HG02678 (cell line): ENCODE measurements at regions not wholly inside any gene's neighbourhood (a gene's known extent, or its start where the extent isn't known, plus 50 kb on each side); places are given as distances from the start of the nearest gene placed in this dataset.
"Not testable (repeated sequence)": the region's sequence is repeated elsewhere in the genome, so short reads cannot be mapped to it uniquely, and the experiment has no call there.

Experiments
- ATAC-seq: cut with Tn5 transposase; IDR thresholded peaks from one replicate; pipeline ENCODE4 v1.9.1; 2021; ENCODE audit warnings: mild to moderate bottlenecking, moderate library complexity; ENCODE audit not compliant: unreplicated experiment

GRCh38 chr3:88283242-88283592 is 133.5 kb downstream of the C3orf38 start:
- no peak for ATAC-seq

DNA sequence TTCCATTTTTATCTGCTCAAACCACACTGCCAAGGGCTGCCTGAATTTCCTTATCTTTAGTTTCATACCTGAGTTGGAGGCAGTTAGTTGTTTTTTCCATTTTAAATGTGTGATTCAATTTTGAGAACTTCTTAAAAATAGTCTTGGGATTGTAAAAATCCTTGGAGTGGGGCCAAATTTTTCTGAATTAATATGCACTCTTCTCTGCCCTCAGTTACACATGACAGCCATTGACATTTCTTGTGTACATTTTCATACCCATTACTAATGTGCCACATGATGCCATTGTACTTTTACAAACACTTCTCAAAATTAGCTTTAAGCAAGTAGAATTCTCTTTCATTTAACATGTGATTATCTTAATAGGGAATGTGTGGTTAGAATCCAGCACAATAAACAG is 141.7 kb downstream of the C3orf38 start:
- ATAC-seq = no peak

GRCh38 chr3:88298189-88298588 is 148.4 kb downstream of the C3orf38 start:
- ATAC-seq = no peak

DNA sequence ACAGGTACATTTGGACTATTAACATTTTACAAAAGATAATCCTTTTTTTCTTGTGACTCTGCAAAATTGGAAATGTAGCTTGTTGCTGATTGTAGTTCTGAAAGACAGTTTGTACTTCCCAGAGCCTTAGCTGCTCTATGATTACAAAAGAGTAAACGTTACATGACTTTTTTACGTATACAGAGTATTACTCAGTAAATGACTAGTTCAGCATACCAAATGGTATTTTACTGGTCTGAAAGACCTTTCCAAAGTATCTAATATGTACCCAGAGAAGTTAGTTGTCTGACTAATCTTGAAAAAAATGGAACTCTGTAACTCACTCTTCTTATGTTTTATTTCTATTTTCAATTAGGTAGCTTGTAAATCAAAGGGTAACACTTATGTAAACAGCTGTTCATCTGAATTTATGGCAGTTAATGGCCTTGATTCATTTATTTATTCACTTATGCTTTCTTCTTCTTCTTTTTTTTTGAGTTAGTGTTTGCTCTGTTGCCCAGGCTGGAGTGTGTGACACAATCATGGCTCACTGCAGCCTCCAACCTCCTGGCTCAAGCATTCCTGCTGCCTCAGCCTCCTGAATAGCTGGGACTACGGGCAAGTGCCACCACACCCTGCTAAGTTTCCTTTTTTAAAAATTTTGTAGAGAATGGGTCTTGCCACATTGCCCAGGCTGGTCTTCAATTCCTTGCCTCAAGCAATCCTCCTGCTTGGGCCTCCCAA is 151.7 kb downstream of the C3orf38 start:
- no peak for ATAC-seq

- no peak for ATAC-seq
Observed at GRCh38 chr3:88301996-88302393, 152.2 kb downstream of the C3orf38 start.

GRCh38 chr3:88303331-88303904 is 153.7 kb downstream of the C3orf38 start:
- ATAC-seq = not testable (repeated sequence)

GRCh38 chr3:88307666-88308065 is 157.9 kb downstream of the C3orf38 start:
- no peak for ATAC-seq

- no peak for ATAC-seq
Observed at GRCh38 chr3:88311826-88312225, 162.1 kb downstream of the C3orf38 start.

DNA sequence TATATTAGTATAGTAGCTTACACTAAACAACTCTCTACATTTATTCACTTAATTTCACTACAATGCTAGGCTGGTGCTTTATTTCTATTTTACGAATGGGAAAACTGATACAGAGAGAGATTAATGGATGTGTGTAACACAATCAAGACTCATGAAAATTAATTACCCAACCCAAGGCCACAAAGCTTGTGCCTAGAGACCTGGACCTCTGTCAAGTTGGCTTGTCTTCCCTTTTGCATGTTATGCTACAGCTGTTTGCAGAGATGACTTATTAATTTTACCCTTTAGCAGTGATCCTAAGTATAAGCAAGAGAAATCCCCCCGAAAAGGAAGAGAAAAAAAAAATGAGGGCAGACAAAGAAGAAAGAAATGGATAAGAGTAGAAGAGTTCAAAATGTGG is 162.5 kb downstream of the C3orf38 start:
- ATAC-seq = no peak

- no peak for ATAC-seq
Observed at GRCh38 chr3:88318067-88318466, 168.3 kb downstream of the C3orf38 start.

DNA sequence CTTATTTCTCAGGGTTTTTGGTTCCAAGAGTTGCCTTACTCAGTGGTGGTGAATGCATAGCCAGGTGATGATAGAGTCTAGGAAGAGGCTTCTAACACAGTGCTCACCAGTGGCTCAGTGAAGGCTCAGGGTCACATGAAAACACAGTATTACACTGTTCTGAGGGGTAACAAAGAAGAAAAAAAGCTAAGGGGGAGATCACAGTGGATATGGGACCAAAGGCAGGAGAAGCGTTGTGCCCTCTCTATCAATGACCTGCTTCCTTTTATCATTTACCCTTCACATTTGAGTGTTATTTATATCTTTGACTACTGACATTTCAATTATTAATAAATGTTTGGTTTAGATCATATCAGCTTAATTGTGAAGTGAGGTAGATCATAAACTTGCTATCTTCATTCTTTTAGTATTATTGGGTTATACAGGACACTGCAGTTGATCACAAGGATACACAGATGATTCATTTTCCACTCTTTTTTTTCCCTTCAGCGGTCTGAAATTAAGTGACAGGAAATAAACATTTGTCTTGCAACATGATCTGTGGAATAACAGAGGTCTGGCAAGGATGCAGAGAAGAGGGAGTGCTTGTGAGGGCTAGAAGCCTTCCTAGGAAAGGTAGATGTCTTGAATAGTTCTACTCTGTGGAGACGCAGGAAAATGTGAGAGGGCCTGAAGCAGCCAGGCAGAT is 171.7 kb downstream of the C3orf38 start:
- no peak for ATAC-seq

- ATAC-seq = no peak
Observed at GRCh38 chr3:88324788-88325187, 175.0 kb downstream of the C3orf38 start.

- ATAC-seq = no peak
Observed at GRCh38 chr3:88334187-88334868, 184.6 kb downstream of the C3orf38 start.

DNA sequence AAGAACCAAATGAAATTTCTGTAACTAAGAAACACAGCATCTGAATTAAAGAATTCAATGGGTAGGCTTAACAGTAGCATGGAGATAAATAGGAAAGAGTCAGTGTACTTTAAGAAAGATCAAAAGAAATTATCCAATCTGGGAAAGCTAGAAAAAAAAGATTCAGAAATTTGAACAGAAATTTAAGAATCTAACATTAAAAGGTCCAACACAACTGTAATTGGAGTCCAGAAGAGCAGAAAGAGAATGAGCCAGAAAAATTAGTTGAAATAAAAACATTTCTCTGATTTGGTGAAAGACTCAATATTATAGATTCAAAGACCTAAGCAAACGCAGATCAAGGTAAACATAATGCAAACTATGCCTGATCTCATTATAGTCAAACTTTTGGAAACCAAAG is 187.1 kb downstream of the C3orf38 start:
- no peak for ATAC-seq

DNA sequence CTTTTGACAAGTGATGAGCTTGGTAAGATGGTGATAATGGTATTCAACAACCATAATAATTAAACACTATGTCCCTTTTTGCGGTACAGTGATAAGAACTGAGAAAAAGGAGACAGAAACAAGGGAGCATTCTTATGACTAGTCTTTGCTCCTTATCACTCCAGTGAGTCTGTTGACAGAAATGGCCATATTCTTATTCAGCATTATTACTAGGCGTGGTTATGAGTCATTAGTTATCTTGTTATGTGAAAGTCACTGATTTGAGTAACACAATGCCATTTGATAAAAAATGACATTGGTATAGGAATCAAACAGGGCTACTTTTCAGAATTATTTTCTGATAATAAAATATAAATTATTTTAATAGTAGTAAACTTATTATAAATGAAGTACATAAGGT is 193.5 kb downstream of the C3orf38 start:
- ATAC-seq = no peak

GRCh38 chr3:88346643-88347042 is 196.9 kb downstream of the C3orf38 start:
- no peak for ATAC-seq

- ATAC-seq = no peak
Observed at GRCh38 chr3:88362428-88362827, 212.7 kb downstream of the C3orf38 start.

GRCh38 chr3:88364926-88365325 is 215.2 kb downstream of the C3orf38 start:
- no peak for ATAC-seq

GRCh38 chr3:88369337-88369736 is 219.6 kb downstream of the C3orf38 start:
- no peak for ATAC-seq

GRCh38 chr3:88369767-88370166 is 220.0 kb downstream of the C3orf38 start:
- ATAC-seq = no peak

GRCh38 chr3:88385090-88385489 is 235.3 kb downstream of the C3orf38 start:
- ATAC-seq = no peak

GRCh38 chr3:88398581-88398980 is 248.8 kb downstream of the C3orf38 start:
- no peak for ATAC-seq
